ENCODE measurements at regions not wholly inside any gene's neighbourhood (a gene's known extent, or its start where the extent isn't known, plus 50 kb on each side); places are given as distances from the start of the nearest gene placed in this dataset.

GRCh38 chr14:36430169-36430568, 89.9 kb downstream of the NKX2-1 start:
- TF ChIP-seq CTCF (IDR thresholded peaks at IDR 0.05): no peak
- TF ChIP-seq POLR2A (IDR thresholded peaks at IDR 0.05): no peak

All from esophagus squamous epithelium (tissue), 4 donors.